ENCODE measurements at regions not wholly inside any gene's neighbourhood (a gene's known extent, or its start where the extent isn't known, plus 50 kb on each side); places are given as distances from the start of the nearest gene placed in this dataset.

DNA sequence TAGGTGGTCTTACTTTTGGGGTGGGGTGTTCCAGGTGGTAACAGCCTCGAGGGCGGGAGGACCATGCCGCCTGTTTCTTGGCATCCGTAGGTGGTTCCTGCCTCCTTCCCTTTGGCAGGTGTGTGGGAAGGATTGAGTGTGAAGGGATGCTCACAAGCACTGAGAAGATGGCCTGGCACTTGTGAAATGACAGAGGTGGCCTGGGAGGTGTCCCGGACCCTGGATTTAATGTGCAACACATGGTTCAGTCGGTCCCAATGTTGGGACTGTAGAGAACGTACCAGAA lies 165.8 kb upstream of the FOXF1 start:
- Histone ChIP-seq H3K4me2 (no peak overlapping the region), H3K27ac (no peak overlapping the region), H3K4me3 (no peak overlapping the region), H3K36me3 (ENCODE audit: low read depth) (no peaks in the 10 kb centered on the region), H3K9me2 (ENCODE audit: insufficient read depth) (no peaks in the 10 kb centered on the region), H3K9me3 (ENCODE audit: insufficient read depth, low read depth) (no peaks in the 10 kb centered on the region), H3K4me1 (replicated peaks; ENCODE audit: insufficient read depth) (no peaks in the 10 kb centered on the region), H3K27me3 (ENCODE audit: insufficient read depth, low read depth) (peaks cover 87% of the 10 kb centered on the region), H4K20me1 (ENCODE audit: insufficient read depth) (no peaks in the 10 kb centered on the region; the same call in 1 of the 2 replicates), H3K79me2 (ENCODE audit: low read depth) (no peaks in the 10 kb centered on the region), H2AFZ (no peak overlapping the region), H3F3A (ENCODE audit: insufficient read depth, low read depth) (no peaks in the 10 kb centered on the region)
- DNase-seq, result no peak
- intact Hi-C loops (cut with micrococcal nuclease; ENCODE audit: unreplicated experiment), result loop anchor here (10.0 kb wide), 1 partner anchor 170 kb away; the partner anchor contains the start of gene FOXF1
- POLR2A ChIA-PET (ENCODE audit: unreplicated experiment), result no interaction called here
- CTCF ChIA-PET, result no interaction called here
- no peak for TF ChIP-seq EZH2 (IDR thresholded peaks at IDR 0.05; ENCODE audit: low read depth)
- no TSS peak for BruUV-seq (replicated peaks)

DNA sequence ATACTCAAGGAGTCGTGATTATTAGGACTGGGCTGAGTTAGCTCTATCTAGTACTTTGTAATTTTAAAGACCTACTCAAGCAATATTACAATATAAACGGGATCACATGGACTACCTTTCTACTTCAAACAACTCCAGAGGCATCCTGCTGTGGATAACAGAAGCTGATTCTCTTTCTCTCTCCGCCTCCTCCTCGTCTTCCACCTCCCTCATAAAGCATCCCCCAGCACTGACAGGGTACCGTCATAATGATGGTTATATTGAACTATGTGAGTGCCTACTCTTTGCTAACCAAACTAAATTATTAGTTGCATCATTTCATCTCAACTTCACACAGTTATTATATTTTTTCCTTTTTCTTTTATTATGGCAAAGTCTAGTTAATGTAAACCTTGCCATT lies 165.4 kb upstream of the FOXF1 start:
- Histone ChIP-seq H3K27ac (no peak overlapping the region), H3K9me3 (ENCODE audit: insufficient read depth, low read depth) (no peaks in the 10 kb centered on the region), H3K36me3 (ENCODE audit: low read depth) (no peaks in the 10 kb centered on the region), H3K4me2 (no peak overlapping the region), H3K4me3 (no peak overlapping the region), H3K79me2 (ENCODE audit: low read depth) (no peaks in the 10 kb centered on the region), H4K20me1 (ENCODE audit: insufficient read depth) (no peaks in the 10 kb centered on the region; the same call in 1 of the 2 replicates), H3K9me2 (ENCODE audit: insufficient read depth) (no peaks in the 10 kb centered on the region), H3K27me3 (ENCODE audit: insufficient read depth, low read depth) (peaks cover 88% of the 10 kb centered on the region), H3F3A (ENCODE audit: insufficient read depth, low read depth) (no peaks in the 10 kb centered on the region), H2AFZ (no peak overlapping the region), H3K4me1 (replicated peaks; ENCODE audit: insufficient read depth) (no peaks in the 10 kb centered on the region)
- no TSS peak for BruUV-seq (replicated peaks)
- no peak for DNase-seq
- intact Hi-C loops (cut with micrococcal nuclease; ENCODE audit: unreplicated experiment), result loop anchor here (10.0 kb wide), 1 partner anchor 170 kb away; the partner anchor contains the start of gene FOXF1
- TF ChIP-seq EZH2 (IDR thresholded peaks at IDR 0.05; ENCODE audit: low read depth) (no peak), CTCF (conservative IDR thresholded peaks at IDR 0.05) (no peak)
- ChIA-PET CTCF (no interaction called here), POLR2A (ENCODE audit: unreplicated experiment) (no interaction called here)

GRCh38 chr16:86345516-86345915 lies 164.8 kb upstream of the FOXF1 start:
- Histone ChIP-seq H3K27ac (no peak overlapping the region), H3K4me1 (replicated peaks; ENCODE audit: insufficient read depth) (no peaks in the 10 kb centered on the region), H3K4me2 (no peak overlapping the region), H3K36me3 (ENCODE audit: low read depth) (no peaks in the 10 kb centered on the region), H3K27me3 (ENCODE audit: insufficient read depth, low read depth) (peaks cover 88% of the 10 kb centered on the region), H3F3A (ENCODE audit: insufficient read depth, low read depth) (no peaks in the 10 kb centered on the region), H3K9me2 (ENCODE audit: insufficient read depth) (no peaks in the 10 kb centered on the region), H2AFZ (no peak overlapping the region), H3K4me3 (no peak overlapping the region), H3K79me2 (ENCODE audit: low read depth) (no peaks in the 10 kb centered on the region), H3K9me3 (ENCODE audit: insufficient read depth, low read depth) (no peaks in the 10 kb centered on the region), H4K20me1 (ENCODE audit: insufficient read depth) (no peaks in the 10 kb centered on the region; the same call in 1 of the 2 replicates)
- ChIA-PET POLR2A (ENCODE audit: unreplicated experiment) (no interaction called here), CTCF (no interaction called here)
- intact Hi-C loops (cut with micrococcal nuclease; ENCODE audit: unreplicated experiment), result loop anchor here (10.0 kb wide), 1 partner anchor 169 kb away; the partner anchor contains the start of gene FOXF1
- no TSS peak for BruUV-seq (replicated peaks)
- TF ChIP-seq EZH2 (IDR thresholded peaks at IDR 0.05; ENCODE audit: low read depth), result no peak
- no peak for TF ChIP-seq CTCF (conservative IDR thresholded peaks at IDR 0.05)
- no peak for DNase-seq

DNA sequence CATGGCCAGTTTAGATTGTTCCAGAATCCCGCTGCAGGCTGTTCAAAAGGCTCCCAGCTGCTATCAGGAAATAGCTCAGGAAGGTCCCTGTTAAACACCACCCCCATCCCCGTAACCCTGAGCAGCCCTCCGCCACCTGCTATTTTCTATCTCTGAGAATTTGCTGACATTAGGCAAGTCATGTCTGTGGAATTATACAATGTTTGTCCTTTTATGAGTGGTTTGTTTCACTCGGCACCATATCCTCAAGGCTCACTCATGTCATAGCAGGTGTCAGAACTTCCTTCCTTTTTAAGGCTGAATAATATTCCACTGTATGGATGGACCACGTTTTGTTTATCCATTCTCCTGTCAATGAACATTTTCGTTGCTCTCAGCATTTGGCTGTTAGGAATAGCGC lies 164.3 kb upstream of the FOXF1 start:
- no TSS peak for BruUV-seq (replicated peaks)
- no peak for TF ChIP-seq EZH2 (IDR thresholded peaks at IDR 0.05; ENCODE audit: low read depth)
- H3K27ac ChIP-seq, result no peak overlapping the region
- CTCF ChIA-PET, result no interaction called here
- no peaks in the 10 kb centered on the region for H3F3A ChIP-seq (ENCODE audit: insufficient read depth, low read depth)
- no peaks in the 10 kb centered on the region; the same call in 1 of the 2 replicates for H4K20me1 ChIP-seq (ENCODE audit: insufficient read depth)
- intact Hi-C loops (cut with micrococcal nuclease; ENCODE audit: unreplicated experiment), result loop anchor here (10.0 kb wide), 1 partner anchor 169 kb away; the partner anchor contains the start of gene FOXF1
- H3K27me3 ChIP-seq (ENCODE audit: insufficient read depth, low read depth), result peaks cover 92% of the 10 kb centered on the region
- no peak overlapping the region for H2AFZ ChIP-seq
- no peaks in the 10 kb centered on the region for H3K9me2 ChIP-seq (ENCODE audit: insufficient read depth)
- no peaks in the 10 kb centered on the region for H3K9me3 ChIP-seq (ENCODE audit: insufficient read depth, low read depth)
- no peak overlapping the region for H3K4me3 ChIP-seq
- H3K79me2 ChIP-seq (ENCODE audit: low read depth), result no peaks in the 10 kb centered on the region
- DNase-seq, result no peak
- POLR2A ChIA-PET (ENCODE audit: unreplicated experiment), result no interaction called here
- H3K4me2 ChIP-seq, result no peak overlapping the region
- H3K4me1 ChIP-seq (replicated peaks; ENCODE audit: insufficient read depth), result no peaks in the 10 kb centered on the region
- H3K36me3 ChIP-seq (ENCODE audit: low read depth), result no peaks in the 10 kb centered on the region

Data from PC-9 (cell line).